ENCODE measurements at regions not wholly inside any gene's neighbourhood (a gene's known extent, or its start where the extent isn't known, plus 50 kb on each side); places are given as distances from the start of the nearest gene placed in this dataset.

DNA sequence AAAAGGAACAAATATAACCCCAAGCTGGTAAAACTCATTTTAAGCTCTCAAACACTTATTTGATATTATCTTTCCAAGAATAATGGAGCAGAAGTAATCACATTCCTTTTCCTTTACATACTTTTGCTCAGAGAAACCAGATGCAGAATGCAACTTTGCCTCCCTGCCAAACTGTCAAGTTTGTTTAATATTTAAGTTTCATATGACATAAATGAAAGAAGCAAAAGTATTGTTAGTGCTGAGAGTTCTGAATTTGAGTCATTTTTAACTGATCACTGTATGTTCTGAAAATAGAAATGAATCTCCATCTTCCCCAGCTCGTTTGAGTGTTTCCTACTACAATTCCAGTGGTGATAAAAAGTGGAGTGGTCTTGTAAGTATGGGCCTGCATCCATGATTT, 423.4 kb downstream of the PID1 start:
- Histone ChIP-seq H3K79me2 (ENCODE audit: insufficient read depth, low read length) (no peaks in the 10 kb centered on the region), H3K4me3 (ENCODE audit: low read length, poor library complexity, severe bottlenecking) (no peak overlapping the region), H3K9me3 (ENCODE audit: insufficient read depth, low read depth, low read length) (no peaks in the 10 kb centered on the region), H3K9ac (ENCODE audit: low read depth, low read length, poor library complexity, severe bottlenecking) (no peak overlapping the region), H3K27me3 (ENCODE audit: insufficient read depth, low read length, poor library complexity, severe bottlenecking) (no peaks in the 10 kb centered on the region), H3K4me2 (ENCODE audit: low read depth, low read length, poor library complexity, severe bottlenecking) (no peak overlapping the region), H3K9me2 (replicated peaks; ENCODE audit: low read depth, low read length) (no peaks in the 10 kb centered on the region), H3K36me3 (ENCODE audit: insufficient read depth, low read length) (no peaks in the 10 kb centered on the region), H4K20me1 (ENCODE audit: insufficient read depth, low read length, poor library complexity, severe bottlenecking) (no peaks in the 10 kb centered on the region), H2AFZ (ENCODE audit: low read length) (no peak overlapping the region), H3F3A (ENCODE audit: low read depth) (no peaks in the 10 kb centered on the region), H3K4me1 (ENCODE audit: insufficient read depth, low read length, poor library complexity, severe bottlenecking) (no peaks in the 10 kb centered on the region)
- TF ChIP-seq, protein P1, sequence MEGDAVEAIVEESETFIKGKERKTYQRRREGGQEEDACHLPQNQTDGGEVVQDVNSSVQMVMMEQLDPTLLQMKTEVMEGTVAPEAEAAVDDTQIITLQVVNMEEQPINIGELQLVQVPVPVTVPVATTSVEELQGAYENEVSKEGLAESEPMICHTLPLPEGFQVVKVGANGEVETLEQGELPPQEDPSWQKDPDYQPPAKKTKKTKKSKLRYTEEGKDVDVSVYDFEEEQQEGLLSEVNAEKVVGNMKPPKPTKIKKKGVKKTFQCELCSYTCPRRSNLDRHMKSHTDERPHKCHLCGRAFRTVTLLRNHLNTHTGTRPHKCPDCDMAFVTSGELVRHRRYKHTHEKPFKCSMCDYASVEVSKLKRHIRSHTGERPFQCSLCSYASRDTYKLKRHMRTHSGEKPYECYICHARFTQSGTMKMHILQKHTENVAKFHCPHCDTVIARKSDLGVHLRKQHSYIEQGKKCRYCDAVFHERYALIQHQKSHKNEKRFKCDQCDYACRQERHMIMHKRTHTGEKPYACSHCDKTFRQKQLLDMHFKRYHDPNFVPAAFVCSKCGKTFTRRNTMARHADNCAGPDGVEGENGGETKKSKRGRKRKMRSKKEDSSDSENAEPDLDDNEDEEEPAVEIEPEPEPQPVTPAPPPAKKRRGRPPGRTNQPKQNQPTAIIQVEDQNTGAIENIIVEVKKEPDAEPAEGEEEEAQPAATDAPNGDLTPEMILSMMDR (conservative IDR thresholded peaks at IDR 0.05; ENCODE audit: low read length): no peak
- no peak for TF ChIP-seq EZH2phosphoT487 (IDR thresholded peaks at IDR 0.05; ENCODE audit: borderline replicate concordance)

DNA sequence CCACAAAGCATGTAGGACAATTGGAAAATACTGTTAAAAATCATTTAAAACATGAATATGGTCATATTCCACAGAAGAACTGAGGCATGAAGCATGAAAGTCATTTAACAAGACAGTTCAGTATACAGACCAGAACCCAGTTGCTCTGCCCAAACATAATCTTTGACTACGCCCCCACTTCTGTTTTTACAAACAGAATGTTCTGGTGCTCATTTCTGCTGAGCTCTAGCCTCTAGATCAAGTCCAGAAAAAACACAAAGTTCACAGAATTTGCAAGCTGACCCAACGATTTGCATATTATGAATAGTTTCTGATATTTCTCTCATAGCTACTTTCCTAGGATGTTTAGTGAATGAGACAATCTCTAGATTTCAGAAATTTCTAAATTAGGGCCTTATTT, 424.9 kb downstream of the PID1 start:
- Histone ChIP-seq H3F3A (ENCODE audit: low read depth) (no peaks in the 10 kb centered on the region), H3K27me3 (ENCODE audit: insufficient read depth, low read length, poor library complexity, severe bottlenecking) (no peaks in the 10 kb centered on the region), H3K9me3 (ENCODE audit: insufficient read depth, low read depth, low read length) (no peaks in the 10 kb centered on the region), H2AFZ (ENCODE audit: low read length) (no peak overlapping the region), H3K36me3 (ENCODE audit: insufficient read depth, low read length) (no peaks in the 10 kb centered on the region), H3K79me2 (ENCODE audit: insufficient read depth, low read length) (no peaks in the 10 kb centered on the region), H3K4me1 (ENCODE audit: insufficient read depth, low read length, poor library complexity, severe bottlenecking) (no peaks in the 10 kb centered on the region), H3K9ac (ENCODE audit: low read depth, low read length, poor library complexity, severe bottlenecking) (no peak overlapping the region), H3K4me3 (ENCODE audit: low read length, poor library complexity, severe bottlenecking) (no peak overlapping the region), H3K9me2 (replicated peaks; ENCODE audit: low read depth, low read length) (no peaks in the 10 kb centered on the region), H4K20me1 (ENCODE audit: insufficient read depth, low read length, poor library complexity, severe bottlenecking) (no peaks in the 10 kb centered on the region), H3K4me2 (ENCODE audit: low read depth, low read length, poor library complexity, severe bottlenecking) (no peak overlapping the region)
- TF ChIP-seq, protein P1 (conservative IDR thresholded peaks at IDR 0.05; ENCODE audit: low read length): no peak
- TF ChIP-seq EZH2phosphoT487 (IDR thresholded peaks at IDR 0.05; ENCODE audit: borderline replicate concordance): no peak

DNA sequence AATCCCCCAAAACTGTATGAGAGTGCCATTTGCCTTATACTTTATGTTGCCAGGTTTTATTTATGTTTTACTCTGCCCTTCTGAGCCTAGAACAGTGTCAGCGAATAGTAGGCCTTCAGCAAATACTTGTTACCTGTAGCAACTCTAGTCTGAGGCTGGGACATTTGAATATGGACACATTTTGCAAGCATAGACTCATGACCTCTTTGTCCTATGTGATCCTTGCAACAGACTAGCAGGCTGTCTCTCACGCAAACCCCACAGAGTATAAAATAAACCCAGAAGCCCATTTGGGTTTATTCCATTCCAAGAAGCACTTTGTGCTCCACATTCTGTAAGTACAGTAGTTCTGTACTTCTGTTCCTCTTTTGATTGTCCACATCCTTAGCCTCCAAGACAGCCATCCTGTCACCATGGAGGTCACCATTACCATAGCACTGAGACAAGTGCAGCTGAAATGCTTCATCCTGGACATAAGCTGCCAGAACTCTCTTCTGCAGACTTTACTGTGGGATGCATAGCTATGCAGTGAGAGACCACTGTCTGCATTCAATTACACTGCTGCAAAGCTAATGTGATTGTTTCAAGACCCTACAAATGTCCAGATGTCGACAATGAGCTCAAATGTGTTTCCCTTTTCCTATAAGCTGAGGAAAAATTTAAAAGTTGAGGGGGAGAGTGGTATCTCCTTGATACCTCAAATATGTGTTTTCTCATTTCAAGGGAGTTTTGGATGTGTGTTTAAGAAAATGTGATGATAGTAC, 425.7 kb downstream of the PID1 start:
- Histone ChIP-seq H4K20me1 (ENCODE audit: insufficient read depth, low read length, poor library complexity, severe bottlenecking) (no peaks in the 10 kb centered on the region), H3K9me2 (replicated peaks; ENCODE audit: low read depth, low read length) (no peaks in the 10 kb centered on the region), H3K4me2 (ENCODE audit: low read depth, low read length, poor library complexity, severe bottlenecking) (no peak overlapping the region), H3K4me1 (ENCODE audit: insufficient read depth, low read length, poor library complexity, severe bottlenecking) (no peaks in the 10 kb centered on the region), H3K9ac (ENCODE audit: low read depth, low read length, poor library complexity, severe bottlenecking) (no peak overlapping the region), H3F3A (ENCODE audit: low read depth) (no peaks in the 10 kb centered on the region), H3K36me3 (ENCODE audit: insufficient read depth, low read length) (no peaks in the 10 kb centered on the region), H3K9me3 (ENCODE audit: insufficient read depth, low read depth, low read length) (no peaks in the 10 kb centered on the region), H3K4me3 (ENCODE audit: low read length, poor library complexity, severe bottlenecking) (no peak overlapping the region), H3K27me3 (ENCODE audit: insufficient read depth, low read length, poor library complexity, severe bottlenecking) (no peaks in the 10 kb centered on the region), H3K79me2 (ENCODE audit: insufficient read depth, low read length) (no peaks in the 10 kb centered on the region), H2AFZ (ENCODE audit: low read length) (no peak overlapping the region)
- no peak for TF ChIP-seq EZH2phosphoT487 (IDR thresholded peaks at IDR 0.05; ENCODE audit: borderline replicate concordance)
- TF ChIP-seq, protein P1 (conservative IDR thresholded peaks at IDR 0.05; ENCODE audit: low read length): no peak

All from Loucy (cell line).